HCT116 (cell line): ENCODE measurements at regions not wholly inside any gene's neighbourhood (a gene's known extent, or its start where the extent isn't known, plus 50 kb on each side); places are given as distances from the start of the nearest gene placed in this dataset.
"Not testable (repeated sequence)": the region's sequence is repeated elsewhere in the genome, so short reads cannot be mapped to it uniquely, and the experiment has no call there.

Experiments
- ATAC-seq: fragments of 200-7000 bp; cut with Tn5 transposase; 2 replicates; pipeline ENCODE4 v1.9.1; 2020; ENCODE audit warnings: mild to moderate bottlenecking, moderate library complexity
- BruUV-seq: library from RNA; stranded (reverse); fragments of 400-500 nt; replicated peaks from 2 replicates; lab custom pipeline; 2021; lab: Mats Ljungman, UMichigan
- CTCF ChIA-PET: fragments of 300-600 bp; sonication (Branson Sonifier 250); formaldehyde crosslinking; loops from one replicate; lab custom pipeline; 2021; ENCODE audit warnings: antibody characterized with exemption; lab: Charles Lee
- POLR2A ChIA-PET: fragments of 300-600, 350-600 bp; sonication (Branson Sonifier 250); formaldehyde crosslinking; loops from one replicate; lab custom pipeline; 2021; ENCODE audit warnings: antibody characterized with exemption; lab: Charles Lee
- RAD21 ChIA-PET, 2 experiments: fragments of 300-600 bp; sonication (Branson Sonifier 250); formaldehyde crosslinking; loops; one replicate each; lab custom pipeline; 2023; ENCODE audit warnings: low total read pairs in 2 of 2; ENCODE audit not compliant: uncharacterized antibody in 2 of 2, unreplicated experiment in 2 of 2, low non-redundant PET in 1 of 2; lab: Charles Lee
- DNase-seq: peaks from one replicate; pipeline ENCODE4 v3.0.0-alpha.2; 2010; ENCODE audit warnings: low read depth, low spot score
- H2AFZ ChIP-seq: fragments of 200-600 bp; shearing (Covaris generic), sonication (generic); 2 replicates; pipeline ENCODE4 v1.6.1; 2017; ENCODE audit warnings: low read depth, mixed run types, mixed read lengths, antibody characterized with exemption, low read length; ENCODE audit not compliant: poor library complexity, severe bottlenecking
- H3K27ac ChIP-seq: 2 replicates; pipeline ENCODE4 v1.5.1; 2012; ENCODE audit warnings: low read depth, low read length
- H3K27me3 ChIP-seq: fragments of 200-600 bp; sonication (generic); 2 replicates; pipeline ENCODE4 v1.6.1; 2016; ENCODE audit warnings: mixed run types, low read length, mixed read lengths; ENCODE audit not compliant: insufficient read depth
- H3K36me3 ChIP-seq, 2 experiments: fragments of 200-500 bp in 1 of 2; fragments of 200-600 bp in 1 of 2; sonication (Bioruptor generic) in 1 of 2; sonication (generic) in 1 of 2; 2 replicates each; pipeline versions ENCODE4 v1.5.1 to v1.6.1; 2014 to 2016; ENCODE audit warnings: low read length in 2 of 2, inconsistent platforms in 1 of 2, mixed read lengths in 1 of 2, mixed run types in 1 of 2; ENCODE audit not compliant: insufficient read depth in 2 of 2, control insufficient read depth in 1 of 2
- H3K4me1 ChIP-seq, 2 experiments: fragments of 200-600 bp in 1 of 2; sonication (generic) in 1 of 2; 2 replicates each; pipeline versions ENCODE4 v1.5.1 to v1.6.1; 2012 to 2017; ENCODE audit warnings: low read length in 2 of 2, inconsistent platforms in 1 of 2, mild to moderate bottlenecking in 1 of 2, mixed read lengths in 1 of 2, mixed run types in 1 of 2, moderate library complexity in 1 of 2; ENCODE audit not compliant: insufficient read depth in 2 of 2, control insufficient read depth in 1 of 2
- H3K4me2 ChIP-seq: fragments of 200-600 bp; sonication (generic); 2 replicates; pipeline ENCODE4 v1.6.1; 2017; ENCODE audit warnings: mixed run types, low read length, mixed read lengths
- H3K4me3 ChIP-seq, 2 experiments: fragments of 200-600 bp in 1 of 2; sonication (generic) in 1 of 2; replicated peaks in 1 of 2; 2 replicates each; pipeline ENCODE4 v1.5.1; 2011 to 2016; ENCODE audit warnings: low read length in 2 of 2, control low read depth in 1 of 2, low read depth in 1 of 2, mild to moderate bottlenecking in 1 of 2, mixed read lengths in 1 of 2, mixed run types in 1 of 2
- H3K79me2 ChIP-seq: fragments of 200-600 bp; sonication (generic); 2 replicates; pipeline ENCODE4 v1.6.1; 2017; ENCODE audit warnings: mild to moderate bottlenecking, mixed run types, low read length, moderate library complexity, mixed read lengths; ENCODE audit not compliant: insufficient read depth
- H3K9ac ChIP-seq: fragments of 200-600 bp; sonication (generic); 2 replicates; pipeline ENCODE4 v1.6.1; 2016; ENCODE audit warnings: low read length, mixed read lengths
- H3K9me2 ChIP-seq: fragments of 200-600 bp; sonication (generic), shearing (Covaris generic); 2 replicates; pipeline ENCODE4 v1.6.1; 2017; ENCODE audit warnings: mixed run types, mild to moderate bottlenecking, moderate library complexity; ENCODE audit not compliant: insufficient read depth
- H3K9me3 ChIP-seq, 2 experiments: fragments of 200-500 bp in 1 of 2; fragments of 200-600 bp in 1 of 2; sonication (Bioruptor generic) in 1 of 2; sonication (generic) in 1 of 2; 2 replicates each; pipeline ENCODE4 v1.6.1; 2014 to 2017; ENCODE audit warnings: low read length in 2 of 2, mixed read lengths in 2 of 2, inconsistent platforms in 1 of 2, low read depth in 1 of 2, mild to moderate bottlenecking in 1 of 2, mixed run types in 1 of 2, moderate library complexity in 1 of 2; ENCODE audit not compliant: control insufficient read depth in 1 of 2, insufficient read depth in 1 of 2
- H4K20me1 ChIP-seq: fragments of 200-600 bp; sonication (generic), shearing (Covaris generic); 2 replicates; pipeline ENCODE4 v1.6.1; 2017; ENCODE audit warnings: mixed run types, mild to moderate bottlenecking, moderate library complexity; ENCODE audit not compliant: insufficient read depth
- intact Hi-C: fragments of 100-400 bp; cut with micrococcal nuclease; formaldehyde crosslinking; loops from 2 replicates; pipeline ENCODE4 v1.10.0; 2022

GRCh38 chr16:29172098-29172724, 187.4 kb downstream of the LAT start:
- H3K9me3 ChIP-seq, H3K4me2 ChIP-seq, H3K36me3 ChIP-seq, intact Hi-C loops, DNase-seq, CTCF ChIA-PET, H3K79me2 ChIP-seq, H2AFZ ChIP-seq, H3K27ac ChIP-seq, H4K20me1 ChIP-seq, H3K27me3 ChIP-seq, H3K4me1 ChIP-seq, H3K9me2 ChIP-seq, RAD21 ChIA-PET, BruUV-seq, H3K9ac ChIP-seq, ATAC-seq, POLR2A ChIA-PET, H3K4me3 ChIP-seq: not testable (repeated sequence)

GRCh38 chr16:29171296-29171695, 186.4 kb downstream of the LAT start:
- POLR2A ChIA-PET, RAD21 ChIA-PET, H3K4me1 ChIP-seq, H3K27ac ChIP-seq, H3K79me2 ChIP-seq, H3K36me3 ChIP-seq, H2AFZ ChIP-seq, BruUV-seq, ATAC-seq, H3K4me3 ChIP-seq, H3K9me3 ChIP-seq, H3K4me2 ChIP-seq, H3K27me3 ChIP-seq, H3K9ac ChIP-seq, intact Hi-C loops, H4K20me1 ChIP-seq, CTCF ChIA-PET, DNase-seq, H3K9me2 ChIP-seq: not testable (repeated sequence)

- BruUV-seq, H3K4me3 ChIP-seq, H3K4me1 ChIP-seq, ATAC-seq, H2AFZ ChIP-seq, H3K9ac ChIP-seq, H3K9me3 ChIP-seq, RAD21 ChIA-PET, H3K4me2 ChIP-seq, POLR2A ChIA-PET, H3K36me3 ChIP-seq, H4K20me1 ChIP-seq, CTCF ChIA-PET, H3K27ac ChIP-seq, H3K79me2 ChIP-seq, H3K27me3 ChIP-seq, H3K9me2 ChIP-seq, intact Hi-C loops, DNase-seq: not testable (repeated sequence)
These were observed 185.7 kb downstream of the LAT start for GRCh38 chr16:29170393-29171119.

GRCh38 chr16:29169295-29169994, 184.6 kb downstream of the LAT start:
- RAD21 ChIA-PET, H3K36me3 ChIP-seq, H3K4me3 ChIP-seq, POLR2A ChIA-PET, H3K4me2 ChIP-seq, CTCF ChIA-PET, H3K27ac ChIP-seq, H3K9me2 ChIP-seq, H2AFZ ChIP-seq, H3K4me1 ChIP-seq, DNase-seq, H3K9me3 ChIP-seq, intact Hi-C loops, H3K9ac ChIP-seq, H3K27me3 ChIP-seq, ATAC-seq, H4K20me1 ChIP-seq, H3K79me2 ChIP-seq, BruUV-seq: not testable (repeated sequence)
